K562 (cell line): ENCODE measurements at regions not wholly inside any gene's neighbourhood (a gene's known extent, or its start where the extent isn't known, plus 50 kb on each side); places are given as distances from the start of the nearest gene placed in this dataset.

Experiments used
- CBFA2T3 ChIP-seq: fragments of 450-650 bp; IDR thresholded peaks from 2 replicates; pipeline ENCODE4 v1.6.1; 2017
- CTCF ChIP-seq, 3 experiments: IDR thresholded peaks in 2 of 3; conservative IDR thresholded peaks in 1 of 3; 2 replicates each; pipeline ENCODE4 v1.5.1; 2011 to 2012; ENCODE audit warnings: low read length in 3 of 3, mild to moderate bottlenecking in 3 of 3, control low read depth in 2 of 3, improper control_type of control experiment in 1 of 3, inconsistent platforms in 1 of 3, low read depth in 1 of 3, mixed read lengths in 1 of 3, moderate library complexity in 1 of 3; ENCODE audit not compliant: insufficient read depth in 2 of 3
- HDAC6 ChIP-seq: IDR thresholded peaks from 2 replicates; pipeline ENCODE4 v1.6.1; 2012; ENCODE audit warnings: low read depth, mild to moderate bottlenecking, control low read depth, inconsistent platforms, low read length, moderate library complexity
- MED1 ChIP-seq: sonication (generic); formaldehyde crosslinking; IDR thresholded peaks from 2 replicates; pipeline ENCODE4 v1.8.1; 2023; ENCODE audit warnings: missing genetic modification reagents, borderline replicate concordance
- NRF1 ChIP-seq, 2 experiments: fragments of 450-650 bp; IDR thresholded peaks in 1 of 2; conservative IDR thresholded peaks in 1 of 2; 2 replicates each; pipeline ENCODE4 v1.6.1; 2014; ENCODE audit warnings: mild to moderate bottlenecking in 2 of 2
- POLR2A ChIP-seq: fragments of 450-650 bp; conservative IDR thresholded peaks from 2 replicates; pipeline ENCODE4 v1.6.1; 2016
- TAF1 ChIP-seq: IDR thresholded peaks from 2 replicates; pipeline ENCODE4 v1.6.1; 2011; ENCODE audit warnings: mild to moderate bottlenecking, low read length, moderate library complexity; ENCODE audit not compliant: insufficient read depth, control insufficient read depth, severe bottlenecking; ENCODE audit errors: extremely low read depth
- ZKSCAN1 ChIP-seq: fragments of 150-350 bp; IDR thresholded peaks from 2 replicates; pipeline ENCODE4 v1.6.1; 2016; ENCODE audit warnings: low read depth, low read length
- ZKSCAN8 ChIP-seq: fragments of 200-800 bp; sonication (Bioruptor generic); IDR thresholded peaks from 2 replicates; pipeline ENCODE4 v1.6.1; 2016; ENCODE audit warnings: missing genetic modification characterization, missing compliant biosample characterization
- ZNF699 ChIP-seq: fragments of 250-450 bp; sonication (Bioruptor Pico); IDR thresholded peaks from 2 replicates; pipeline ENCODE4 v1.8.0; 2021; ENCODE audit warnings: mild to moderate bottlenecking, moderate library complexity; ENCODE audit not compliant: insufficient replicate concordance
- TF ChIP-seq, protein P1 (sequence below): fragments of 200-800 bp; sonication (Bioruptor generic); IDR thresholded peaks from 2 replicates; pipeline ENCODE4 v1.6.1; 2017; ENCODE audit warnings: missing genetic modification characterization, missing compliant biosample characterization

GRCh38 chr15:59867086-59867855 lies 136.8 kb upstream of the FOXB1 start:
- TF ChIP-seq POLR2A, result no peak
- TF ChIP-seq ZKSCAN8 (CRISPR knock-in tag), result no peak
- TF ChIP-seq MED1 (CRISPR knock-in tag), result no peak
- no peak for TF ChIP-seq CTCF (IDR thresholded peaks at IDR 0.05 in 2 of 3, conservative IDR thresholded peaks at IDR 0.05 in 1 of 3; ENCODE audit: insufficient read depth in 2 of 3, low read depth in 1 of 3, low read length in 3 of 3)
- TF ChIP-seq TAF1, result no peak
- TF ChIP-seq, protein P1, sequence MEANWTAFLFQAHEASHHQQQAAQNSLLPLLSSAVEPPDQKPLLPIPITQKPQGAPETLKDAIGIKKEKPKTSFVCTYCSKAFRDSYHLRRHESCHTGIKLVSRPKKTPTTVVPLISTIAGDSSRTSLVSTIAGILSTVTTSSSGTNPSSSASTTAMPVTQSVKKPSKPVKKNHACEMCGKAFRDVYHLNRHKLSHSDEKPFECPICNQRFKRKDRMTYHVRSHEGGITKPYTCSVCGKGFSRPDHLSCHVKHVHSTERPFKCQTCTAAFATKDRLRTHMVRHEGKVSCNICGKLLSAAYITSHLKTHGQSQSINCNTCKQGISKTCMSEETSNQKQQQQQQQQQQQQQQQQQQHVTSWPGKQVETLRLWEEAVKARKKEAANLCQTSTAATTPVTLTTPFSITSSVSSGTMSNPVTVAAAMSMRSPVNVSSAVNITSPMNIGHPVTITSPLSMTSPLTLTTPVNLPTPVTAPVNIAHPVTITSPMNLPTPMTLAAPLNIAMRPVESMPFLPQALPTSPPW (CRISPR knock-in tag), result no peak
- TF ChIP-seq CBFA2T3, result no peak
- no peak for TF ChIP-seq HDAC6
- no peak for TF ChIP-seq ZKSCAN1
- no peak for TF ChIP-seq ZNF699
- no peak for TF ChIP-seq NRF1 (conservative IDR thresholded peaks at IDR 0.05 in 1 of 2, IDR thresholded peaks at IDR 0.05 in 1 of 2)
